ENCODE measurements at regions not wholly inside any gene's neighbourhood (a gene's known extent, or its start where the extent isn't known, plus 50 kb on each side); places are given as distances from the start of the nearest gene placed in this dataset.

DNA sequence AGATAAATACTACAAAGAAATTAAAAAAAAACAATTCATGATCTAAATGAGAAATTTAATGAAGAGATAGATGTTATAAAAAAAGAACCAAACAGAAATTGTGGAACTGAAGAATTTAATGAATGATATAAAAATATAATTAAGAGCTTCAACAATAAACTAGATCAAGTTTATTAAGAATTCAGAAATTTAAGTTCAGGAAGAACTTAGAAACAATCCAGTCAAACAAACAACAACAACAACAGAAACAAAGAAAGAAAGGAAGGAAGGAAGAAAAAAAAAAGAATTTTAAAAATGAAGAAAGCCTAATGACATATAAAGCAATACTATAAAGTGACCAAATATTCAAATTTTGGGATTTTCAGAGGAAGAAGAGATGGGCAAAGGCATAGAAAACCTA lies 157.3 kb upstream of the FOXN2 start:
- TF ChIP-seq EZH2 (IDR thresholded peaks at IDR 0.05) (no peak), POLR2AphosphoS5 (IDR thresholded peaks at IDR 0.05; ENCODE audit: borderline replicate concordance, low read depth, low read length) (no peak)

All from SK-N-MC (cell line).